SK-N-MC (cell line): ENCODE measurements at regions not wholly inside any gene's neighbourhood (a gene's known extent, or its start where the extent isn't known, plus 50 kb on each side); places are given as distances from the start of the nearest gene placed in this dataset.

ENCODE experiments used
- EZH2 ChIP-seq: fragments of 200-600 bp; sonication (generic); IDR thresholded peaks from one replicate; pipeline ENCODE4 v1.6.1; 2017; ENCODE audit warnings: antibody characterized with exemption
- FOXP2 ChIP-seq: optimal IDR thresholded peaks from 2 replicates; pipeline ENCODE3; 2011; ENCODE audit warnings: mild to moderate bottlenecking, moderate library complexity; ENCODE audit not compliant: insufficient read depth; ENCODE audit errors: extremely low read length, control extremely low read depth
- POLR2AphosphoS5 ChIP-seq: IDR thresholded peaks from 2 replicates; pipeline ENCODE4 v1.6.1; 2012; ENCODE audit warnings: mild to moderate bottlenecking, low read depth, low read length, borderline replicate concordance

- TF ChIP-seq EZH2 (no peak), POLR2AphosphoS5 (no peak), FOXP2 (no peak)
Measured at GRCh38 chr11:129503646-129504045, 128.0 kb downstream of the BARX2 start.
